Brain microvascular endothelial cell (primary cell): ENCODE measurements at regions not wholly inside any gene's neighbourhood (a gene's known extent, or its start where the extent isn't known, plus 50 kb on each side); places are given as distances from the start of the nearest gene placed in this dataset.
A peak's percentile ranks its signal among the peaks of the same experiment; 100 is the strongest.

Experiments
- DNase-seq: peaks from one replicate; pipeline ENCODE4 v3.0.0-alpha.2; 2020
- H3K27ac ChIP-seq: fragments of 250-450 bp; sonication (Bioruptor Pico); 2 replicates; pipeline ENCODE4 v1.5.1; 2020; ENCODE audit warnings: mild to moderate bottlenecking, moderate library complexity
- H3K27me3 ChIP-seq: fragments of 250-450 bp; sonication (Bioruptor Pico); replicated peaks from 2 replicates; pipeline ENCODE4 v1.5.1; 2020; ENCODE audit warnings: mild to moderate bottlenecking
- H3K36me3 ChIP-seq: fragments of 250-450 bp; sonication (Bioruptor Pico); replicated peaks from 2 replicates; pipeline ENCODE4 v1.5.1; 2020; ENCODE audit warnings: mild to moderate bottlenecking
- H3K4me3 ChIP-seq: 2 replicates; pipeline ENCODE4 v1.5.1; 2011; ENCODE audit warnings: low read depth, mild to moderate bottlenecking, control low read depth, low read length, moderate library complexity
- in situ Hi-C: cut with HindIII; loops from 2 replicates; pipeline ENCODE4 v1.10.0; 2017; ENCODE audit warnings: low sequenced_read_pairs, low pct_ligation_motif_present
- TF ChIP-seq, protein P1 (sequence below): IDR thresholded peaks from 2 replicates; pipeline ENCODE4 v1.5.1; 2011; ENCODE audit warnings: low read depth, mild to moderate bottlenecking, moderate library complexity, low read length, control low read depth, inconsistent platforms; ENCODE audit errors: missing control alignments

DNA sequence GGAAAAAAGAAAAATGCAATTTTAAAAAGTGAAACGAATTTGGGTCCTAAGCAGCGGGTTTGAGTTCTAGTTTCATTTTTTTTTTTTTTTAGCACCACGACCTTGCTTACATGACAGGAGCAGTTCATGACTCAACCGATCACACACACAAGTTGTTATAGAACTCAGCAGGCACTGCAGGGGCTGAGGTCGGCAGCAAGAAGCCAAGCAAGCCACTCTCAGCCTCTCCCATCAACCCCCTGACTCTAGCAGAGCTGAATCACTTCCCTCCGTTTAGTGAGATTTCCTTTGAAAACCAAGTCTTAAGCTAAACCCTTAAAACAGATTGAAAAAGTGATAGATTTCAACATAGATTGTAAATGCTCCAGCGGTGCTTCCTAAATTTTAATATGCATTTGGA is 520.8 kb downstream of the HAPSTR1 start:
- TF ChIP-seq, protein P1, sequence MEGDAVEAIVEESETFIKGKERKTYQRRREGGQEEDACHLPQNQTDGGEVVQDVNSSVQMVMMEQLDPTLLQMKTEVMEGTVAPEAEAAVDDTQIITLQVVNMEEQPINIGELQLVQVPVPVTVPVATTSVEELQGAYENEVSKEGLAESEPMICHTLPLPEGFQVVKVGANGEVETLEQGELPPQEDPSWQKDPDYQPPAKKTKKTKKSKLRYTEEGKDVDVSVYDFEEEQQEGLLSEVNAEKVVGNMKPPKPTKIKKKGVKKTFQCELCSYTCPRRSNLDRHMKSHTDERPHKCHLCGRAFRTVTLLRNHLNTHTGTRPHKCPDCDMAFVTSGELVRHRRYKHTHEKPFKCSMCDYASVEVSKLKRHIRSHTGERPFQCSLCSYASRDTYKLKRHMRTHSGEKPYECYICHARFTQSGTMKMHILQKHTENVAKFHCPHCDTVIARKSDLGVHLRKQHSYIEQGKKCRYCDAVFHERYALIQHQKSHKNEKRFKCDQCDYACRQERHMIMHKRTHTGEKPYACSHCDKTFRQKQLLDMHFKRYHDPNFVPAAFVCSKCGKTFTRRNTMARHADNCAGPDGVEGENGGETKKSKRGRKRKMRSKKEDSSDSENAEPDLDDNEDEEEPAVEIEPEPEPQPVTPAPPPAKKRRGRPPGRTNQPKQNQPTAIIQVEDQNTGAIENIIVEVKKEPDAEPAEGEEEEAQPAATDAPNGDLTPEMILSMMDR: no peak

DNA sequence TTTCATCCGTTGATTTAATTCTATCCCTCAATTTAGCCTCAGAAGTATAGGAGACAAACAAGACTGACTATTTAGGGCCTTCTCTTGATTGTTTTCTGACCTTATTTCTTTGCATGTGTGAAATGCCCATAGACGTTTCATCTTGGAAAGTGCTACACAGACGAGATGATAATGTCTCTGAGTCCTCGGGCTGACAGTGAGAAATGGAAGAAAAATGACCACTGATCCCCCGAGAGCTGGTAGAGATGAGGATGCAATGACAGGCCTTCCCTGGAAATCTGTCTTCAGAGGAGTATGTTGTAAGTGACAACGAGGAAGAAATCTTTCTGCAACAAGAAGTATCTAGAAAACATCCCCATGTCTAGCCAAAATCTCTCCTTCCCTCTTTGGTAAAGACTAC is 522.9 kb downstream of the HAPSTR1 start:
- H3K27me3 ChIP-seq: no peaks in the 10 kb centered on the region
- no peaks in the 10 kb centered on the region for H3K36me3 ChIP-seq
- H3K4me3 ChIP-seq: no peak overlapping the region
- DNase-seq: no peak
- in situ Hi-C loops: no loop called here
- TF ChIP-seq, protein P1: no peak
- no peak overlapping the region for H3K27ac ChIP-seq

More for the DNA sequence above, 520.8 kb downstream of the HAPSTR1 start:
- H3K4me3 ChIP-seq: no peak overlapping the region
- H3K27ac ChIP-seq: no peak overlapping the region
- H3K27me3 ChIP-seq: no peaks in the 10 kb centered on the region
- in situ Hi-C loops: no loop called here
- no peaks in the 10 kb centered on the region for H3K36me3 ChIP-seq
- peak; percentile 9 for DNase-seq

DNA sequence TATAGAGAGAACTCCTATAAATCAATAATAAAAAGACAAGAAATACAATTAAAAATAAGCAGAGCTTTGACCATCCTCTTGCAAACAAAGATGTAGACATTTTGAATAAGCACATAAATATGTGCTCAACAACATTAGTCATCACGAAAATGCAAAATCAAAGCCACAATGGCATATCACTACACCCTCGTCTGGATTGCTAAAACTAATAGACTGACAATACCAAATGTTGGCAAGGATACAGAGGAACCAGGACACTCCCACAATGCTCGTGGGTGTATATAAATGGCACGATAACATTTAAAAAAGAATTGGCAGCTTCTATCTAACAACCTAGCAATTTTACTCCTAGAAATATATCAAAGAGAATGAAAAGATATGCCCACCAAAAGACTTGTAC is 530.8 kb downstream of the HAPSTR1 start:
- no peak overlapping the region for H3K27ac ChIP-seq
- TF ChIP-seq, protein P1: no peak

DNA sequence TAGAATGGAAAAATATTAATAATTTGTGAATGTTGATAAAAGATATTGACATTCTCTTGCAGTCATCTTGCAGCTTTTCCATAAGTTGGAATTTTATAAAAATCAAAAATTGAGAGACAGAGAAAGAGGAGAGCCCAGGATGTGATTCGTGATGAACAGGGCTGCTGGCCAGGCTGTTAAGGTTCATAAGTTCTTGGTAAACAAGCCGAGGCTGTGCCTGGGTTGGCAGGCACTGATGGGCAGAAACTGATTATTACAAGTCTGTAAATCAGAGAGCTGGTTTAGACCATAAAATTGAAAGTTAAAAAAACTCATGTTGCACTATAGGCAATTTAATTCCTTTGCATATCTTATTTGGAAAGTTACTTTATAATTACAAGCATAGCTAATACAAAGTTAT is 533.7 kb downstream of the HAPSTR1 start:
- TF ChIP-seq, protein P1: no peak
- H3K27me3 ChIP-seq: no peaks in the 10 kb centered on the region

More for the DNA sequence above, 530.8 kb downstream of the HAPSTR1 start:
- Histone ChIP-seq H3K27me3 (no peaks in the 10 kb centered on the region), H3K4me3 (no peak overlapping the region), H3K36me3 (no peaks in the 10 kb centered on the region)
- DNase-seq: no peak
- in situ Hi-C loops: no loop called here

DNA sequence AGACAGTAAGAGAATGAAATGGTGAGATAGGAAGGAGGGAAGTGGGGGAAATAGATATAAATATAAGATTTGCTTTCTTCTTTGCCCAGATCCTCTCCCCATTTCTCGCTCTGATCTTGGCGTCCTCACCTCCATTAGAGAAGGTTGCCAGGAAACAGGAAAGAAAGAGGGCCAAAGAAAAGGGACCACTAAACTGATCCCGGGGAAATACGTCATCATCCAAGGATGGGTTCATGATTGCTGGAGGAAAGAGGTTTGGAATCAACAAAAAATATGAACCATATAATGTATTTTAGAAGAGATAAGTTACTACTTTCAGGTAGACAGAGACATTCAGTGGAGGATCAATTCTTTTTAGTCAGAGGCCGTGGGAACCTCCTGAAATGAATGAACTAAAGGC is 536.0 kb downstream of the HAPSTR1 start:
- TF ChIP-seq, protein P1: no peak
- no peak for DNase-seq
- Histone ChIP-seq H3K27ac (no peak overlapping the region), H3K27me3 (no peaks in the 10 kb centered on the region), H3K4me3 (no peak overlapping the region), H3K36me3 (no peaks in the 10 kb centered on the region)
- in situ Hi-C loops: no loop called here

More for the DNA sequence above, 533.7 kb downstream of the HAPSTR1 start:
- DNase-seq: no peak
- in situ Hi-C loops: no loop called here
- Histone ChIP-seq H3K36me3 (no peaks in the 10 kb centered on the region), H3K4me3 (no peak overlapping the region), H3K27ac (no peak overlapping the region)

DNA sequence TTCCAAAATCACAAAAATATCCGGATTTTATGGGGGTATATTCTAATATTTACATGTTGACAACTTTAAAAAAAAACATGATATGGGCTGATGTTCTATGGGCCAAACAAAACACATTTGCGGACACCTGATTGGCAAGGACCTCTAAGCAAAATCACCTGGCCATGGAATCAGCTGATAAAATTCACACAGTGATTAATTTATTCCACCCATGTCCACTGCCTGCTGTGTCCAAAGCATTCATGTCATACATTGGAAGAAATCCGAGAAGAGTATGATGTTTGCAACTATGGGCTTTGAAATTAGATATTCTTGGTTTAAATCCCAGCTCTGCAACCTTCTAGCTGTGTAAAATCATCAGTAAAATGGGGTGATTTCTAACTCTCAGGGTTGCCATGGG is 538.7 kb downstream of the HAPSTR1 start:
- TF ChIP-seq, protein P1: no peak
- no peak overlapping the region for H3K27ac ChIP-seq
- H3K36me3 ChIP-seq: no peaks in the 10 kb centered on the region
- DNase-seq: no peak
- H3K4me3 ChIP-seq: no peak overlapping the region
- in situ Hi-C loops: no loop called here
- H3K27me3 ChIP-seq: no peaks in the 10 kb centered on the region
